PC-9 (cell line): ENCODE measurements at regions not wholly inside any gene's neighbourhood (a gene's known extent, or its start where the extent isn't known, plus 50 kb on each side); places are given as distances from the start of the nearest gene placed in this dataset.

Experiments
- BruUV-seq: library from RNA; stranded (reverse); fragments of 400-500 nt; replicated peaks from 2 replicates; lab custom pipeline; 2021; lab: Mats Ljungman, UMichigan
- CTCF ChIA-PET: fragments of 300-600 bp; sonication (Branson Sonifier 250); formaldehyde crosslinking; loops from one replicate; lab custom pipeline; 2022; ENCODE audit warnings: antibody characterized with exemption; lab: Charles Lee
- POLR2A ChIA-PET: fragments of 300-600 bp; sonication (Branson Sonifier 250); formaldehyde crosslinking; loops from one replicate; lab custom pipeline; 2022; ENCODE audit warnings: antibody characterized with exemption; ENCODE audit not compliant: unreplicated experiment; lab: Charles Lee
- DNase-seq, 2 experiments: peaks; one replicate each; pipeline versions ENCODE4 v3.0.0 to v3.0.0-alpha.2; 2015 to 2022; ENCODE audit warnings: mixed read lengths in 1 of 2
- H2AFZ ChIP-seq: fragments of 200-600 bp; sonication (generic); 2 replicates; pipeline ENCODE4 v1.8.1; 2017; ENCODE audit warnings: antibody characterized with exemption
- H3F3A ChIP-seq: fragments of 200-600 bp; sonication (generic); 2 replicates; pipeline ENCODE4 v1.8.1; 2017; ENCODE audit warnings: antibody characterized with exemption, mild to moderate bottlenecking, low read depth; ENCODE audit not compliant: insufficient read depth
- H3K27ac ChIP-seq: fragments of 200-600 bp; sonication (generic); 2 replicates; pipeline ENCODE4 v1.6.1; 2016; ENCODE audit warnings: mixed run types
- H3K27me3 ChIP-seq: fragments of 200-600 bp; sonication (generic); 2 replicates; pipeline ENCODE4 v1.6.1; 2016; ENCODE audit warnings: low read depth, mixed run types; ENCODE audit not compliant: insufficient read depth
- H3K36me3 ChIP-seq: fragments of 200-600 bp; sonication (generic); 2 replicates; pipeline ENCODE4 v1.6.1; 2016; ENCODE audit warnings: low read depth, mixed run types
- H3K4me1 ChIP-seq: fragments of 200-600 bp; sonication (generic); replicated peaks from 2 replicates; pipeline ENCODE4 v1.6.1; 2016; ENCODE audit warnings: mixed run types; ENCODE audit not compliant: insufficient read depth
- H3K4me2 ChIP-seq: fragments of 200-600 bp; sonication (generic); 2 replicates; pipeline ENCODE4 v1.6.1; 2017; ENCODE audit warnings: mixed run types
- H3K4me3 ChIP-seq: fragments of 200-600 bp; sonication (generic); 2 replicates; pipeline ENCODE4 v1.6.1; 2016; ENCODE audit warnings: mixed run types
- H3K79me2 ChIP-seq: fragments of 200-600 bp; sonication (generic); 2 replicates; pipeline ENCODE4 v1.6.1; 2017; ENCODE audit warnings: low read depth, mixed run types
- H3K9me2 ChIP-seq: fragments of 200-600 bp; sonication (generic); 2 replicates; pipeline ENCODE4 v1.8.1; 2017; ENCODE audit warnings: mild to moderate bottlenecking; ENCODE audit not compliant: insufficient read depth
- H3K9me3 ChIP-seq: fragments of 200-600 bp; sonication (generic); 2 replicates; pipeline ENCODE4 v1.8.1; 2016; ENCODE audit warnings: low read depth; ENCODE audit not compliant: insufficient read depth
- H4K20me1 ChIP-seq: fragments of 200-600 bp; sonication (generic); 2 replicates; pipeline ENCODE4 v1.8.1; 2017; ENCODE audit not compliant: insufficient read depth
- EZH2 ChIP-seq: fragments of 200-600 bp; sonication (generic); IDR thresholded peaks from 2 replicates; pipeline ENCODE4 v1.8.0; 2017; ENCODE audit warnings: antibody characterized with exemption, low read depth
- intact Hi-C: fragments of 100-400 bp; cut with micrococcal nuclease; formaldehyde crosslinking; loops from one replicate; pipeline ENCODE4 v1.10.0; 2022; ENCODE audit not compliant: unreplicated experiment
- TF ChIP-seq, protein P1 (sequence below): fragments of 200-600 bp; sonication (generic); conservative IDR thresholded peaks from 2 replicates; pipeline ENCODE4 v1.6.1; 2017; ENCODE audit warnings: mixed run types, antibody characterized with exemption, mild to moderate bottlenecking, moderate library complexity

DNA sequence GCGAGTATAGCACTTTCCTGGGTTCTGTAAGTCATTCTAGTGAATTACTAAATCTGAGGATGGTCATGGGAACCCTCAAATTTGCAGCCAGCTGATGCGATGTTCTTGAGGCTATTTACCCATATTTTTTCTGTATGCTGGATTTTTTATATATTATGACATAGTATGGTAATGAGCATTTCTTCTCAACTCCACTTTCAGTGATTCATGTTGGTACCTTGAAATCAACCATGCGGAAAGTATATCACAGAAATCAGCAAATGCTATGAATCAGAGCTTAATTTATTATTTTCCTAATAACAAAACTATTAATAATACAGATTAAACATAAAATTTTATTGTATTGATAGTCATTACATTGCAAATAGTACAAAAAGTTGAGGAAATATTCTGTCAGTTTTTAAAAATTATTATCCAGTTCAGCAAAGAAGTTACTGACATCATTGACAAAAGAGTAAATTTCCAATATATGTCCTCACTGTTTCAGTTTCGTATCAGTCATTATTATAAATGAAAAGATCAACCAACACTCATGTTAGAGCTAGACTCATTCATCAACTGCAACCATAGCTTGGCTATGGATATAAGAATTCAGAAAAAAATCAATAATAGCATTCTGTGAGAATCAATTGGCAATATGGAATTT lies 164.3 kb upstream of the SETMAR start:
- ChIA-PET POLR2A (no interaction called here), CTCF (no interaction called here)
- no peak overlapping the region for H3K4me3 ChIP-seq
- no peaks in the 10 kb centered on the region for H3K9me3 ChIP-seq
- H3K27me3 ChIP-seq, result no peaks in the 10 kb centered on the region
- no peaks in the 10 kb centered on the region for H3K4me1 ChIP-seq
- H3F3A ChIP-seq, result no peaks in the 10 kb centered on the region
- no peak overlapping the region for H3K27ac ChIP-seq
- H4K20me1 ChIP-seq, result no peaks in the 10 kb centered on the region
- no peaks in the 10 kb centered on the region for H3K79me2 ChIP-seq
- intact Hi-C loops, result no loop called here
- DNase-seq, result no peak
- H3K36me3 ChIP-seq, result no peaks in the 10 kb centered on the region
- no peaks in the 10 kb centered on the region for H3K9me2 ChIP-seq
- H3K4me2 ChIP-seq, result no peak overlapping the region
- no peak overlapping the region for H2AFZ ChIP-seq
- BruUV-seq, result no TSS peak
- no peak for TF ChIP-seq EZH2
- TF ChIP-seq, protein P1, sequence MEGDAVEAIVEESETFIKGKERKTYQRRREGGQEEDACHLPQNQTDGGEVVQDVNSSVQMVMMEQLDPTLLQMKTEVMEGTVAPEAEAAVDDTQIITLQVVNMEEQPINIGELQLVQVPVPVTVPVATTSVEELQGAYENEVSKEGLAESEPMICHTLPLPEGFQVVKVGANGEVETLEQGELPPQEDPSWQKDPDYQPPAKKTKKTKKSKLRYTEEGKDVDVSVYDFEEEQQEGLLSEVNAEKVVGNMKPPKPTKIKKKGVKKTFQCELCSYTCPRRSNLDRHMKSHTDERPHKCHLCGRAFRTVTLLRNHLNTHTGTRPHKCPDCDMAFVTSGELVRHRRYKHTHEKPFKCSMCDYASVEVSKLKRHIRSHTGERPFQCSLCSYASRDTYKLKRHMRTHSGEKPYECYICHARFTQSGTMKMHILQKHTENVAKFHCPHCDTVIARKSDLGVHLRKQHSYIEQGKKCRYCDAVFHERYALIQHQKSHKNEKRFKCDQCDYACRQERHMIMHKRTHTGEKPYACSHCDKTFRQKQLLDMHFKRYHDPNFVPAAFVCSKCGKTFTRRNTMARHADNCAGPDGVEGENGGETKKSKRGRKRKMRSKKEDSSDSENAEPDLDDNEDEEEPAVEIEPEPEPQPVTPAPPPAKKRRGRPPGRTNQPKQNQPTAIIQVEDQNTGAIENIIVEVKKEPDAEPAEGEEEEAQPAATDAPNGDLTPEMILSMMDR, result no peak

DNA sequence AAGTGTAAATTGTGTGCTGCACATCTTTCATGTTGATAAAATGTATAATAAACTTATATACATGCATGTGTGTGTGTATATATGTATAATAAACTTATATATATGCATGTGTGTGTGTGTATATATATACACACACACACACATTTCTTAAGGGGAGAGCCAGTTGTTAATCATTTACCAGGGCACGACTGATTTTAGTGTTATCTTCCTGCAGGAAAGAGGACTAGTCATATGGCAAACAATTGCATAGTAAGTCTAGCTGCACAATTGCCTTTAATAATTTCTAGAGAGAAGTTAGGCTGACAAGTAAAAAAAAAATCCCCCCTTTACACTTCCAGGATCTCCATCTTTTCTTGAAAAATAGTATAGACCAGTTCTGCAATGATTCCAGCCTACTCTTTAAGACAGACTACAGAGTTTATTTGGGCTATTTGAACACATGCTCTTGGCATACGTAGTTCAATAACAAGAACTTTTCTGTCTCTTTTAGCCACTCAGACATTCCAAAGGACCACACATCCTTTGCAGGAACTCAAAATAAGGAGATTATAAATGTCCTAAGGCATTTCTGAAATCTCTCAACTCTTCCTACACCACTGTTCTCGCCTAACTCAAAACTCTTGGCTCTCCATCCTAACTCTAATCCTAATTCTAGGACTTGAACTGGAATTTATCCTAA lies 163.6 kb upstream of the SETMAR start:
- no peaks in the 10 kb centered on the region for H3K9me3 ChIP-seq
- H2AFZ ChIP-seq, result no peak overlapping the region
- H3K9me2 ChIP-seq, result no peaks in the 10 kb centered on the region
- no peak overlapping the region for H3K4me2 ChIP-seq
- no peak overlapping the region for H3K4me3 ChIP-seq
- TF ChIP-seq, protein P1, result no peak
- no peak for TF ChIP-seq EZH2
- POLR2A ChIA-PET, result no interaction called here
- H3K4me1 ChIP-seq, result no peaks in the 10 kb centered on the region
- CTCF ChIA-PET, result no interaction called here
- intact Hi-C loops, result no loop called here
- no peaks in the 10 kb centered on the region for H4K20me1 ChIP-seq
- H3K27ac ChIP-seq, result no peak overlapping the region
- H3F3A ChIP-seq, result no peaks in the 10 kb centered on the region
- no peaks in the 10 kb centered on the region for H3K36me3 ChIP-seq
- DNase-seq, result no peak
- BruUV-seq, result no TSS peak
- no peaks in the 10 kb centered on the region for H3K27me3 ChIP-seq
- H3K79me2 ChIP-seq, result no peaks in the 10 kb centered on the region

GRCh38 chr3:4140921-4141320 lies 162.2 kb upstream of the SETMAR start:
- no peaks in the 10 kb centered on the region for H3K9me2 ChIP-seq
- H3K4me1 ChIP-seq, result no peaks in the 10 kb centered on the region
- H3K36me3 ChIP-seq, result no peaks in the 10 kb centered on the region
- H3K27ac ChIP-seq, result no peak overlapping the region
- H2AFZ ChIP-seq, result no peak overlapping the region
- H4K20me1 ChIP-seq, result no peaks in the 10 kb centered on the region
- H3K79me2 ChIP-seq, result no peaks in the 10 kb centered on the region
- intact Hi-C loops, result no loop called here
- ChIA-PET POLR2A (no interaction called here), CTCF (no interaction called here)
- H3K4me3 ChIP-seq, result no peak overlapping the region
- no peak for TF ChIP-seq EZH2
- TF ChIP-seq, protein P1, result no peak
- no TSS peak for BruUV-seq
- H3K27me3 ChIP-seq, result no peaks in the 10 kb centered on the region
- no peak for DNase-seq
- H3F3A ChIP-seq, result no peaks in the 10 kb centered on the region
- no peak overlapping the region for H3K4me2 ChIP-seq
- H3K9me3 ChIP-seq, result no peaks in the 10 kb centered on the region
